ENCODE measurements at regions not wholly inside any gene's neighbourhood (a gene's known extent, or its start where the extent isn't known, plus 50 kb on each side); places are given as distances from the start of the nearest gene placed in this dataset.
"Not testable (repeated sequence)": the region's sequence is repeated elsewhere in the genome, so short reads cannot be mapped to it uniquely, and the experiment has no call there.

- no peak for DNase-seq
These were observed 479.8 kb upstream of the IMPG1 start for GRCh38 chr6:76552268-76552667.

- DNase-seq, result no peak
These were observed 461.2 kb upstream of the IMPG1 start for GRCh38 chr6:76533661-76534060.

GRCh38 chr6:76532647-76533046 lies 460.2 kb upstream of the IMPG1 start:
- DNase-seq, result no peak

GRCh38 chr6:76518443-76518842 lies 446.0 kb upstream of the IMPG1 start:
- DNase-seq, result no peak

GRCh38 chr6:76516924-76517323 lies 444.5 kb upstream of the IMPG1 start:
- DNase-seq, result no peak

- no peak for DNase-seq
These were observed 438.0 kb upstream of the IMPG1 start for GRCh38 chr6:76510489-76510888.

- DNase-seq, result no peak
These were observed 436.9 kb upstream of the IMPG1 start for GRCh38 chr6:76509397-76509796.

GRCh38 chr6:76506808-76507207 lies 434.3 kb upstream of the IMPG1 start:
- DNase-seq, result peak; percentile 78 to 83

- no peak for DNase-seq
These were observed 423.4 kb upstream of the IMPG1 start for GRCh38 chr6:76495909-76496308.

- not testable (repeated sequence) for DNase-seq
These were observed 418.9 kb upstream of the IMPG1 start for GRCh38 chr6:76491376-76491775.

GRCh38 chr6:76490456-76490855 lies 418.0 kb upstream of the IMPG1 start:
- no peak for DNase-seq

- DNase-seq, result no peak
These were observed 408.6 kb upstream of the IMPG1 start for GRCh38 chr6:76481101-76481500.

- DNase-seq, result peak in 1 of 2 donors; percentile 8
These were observed 400.4 kb upstream of the IMPG1 start for GRCh38 chr6:76472858-76473257.

GRCh38 chr6:76466286-76466685 lies 393.8 kb upstream of the IMPG1 start:
- no peak for DNase-seq

- DNase-seq, result no peak
These were observed 392.9 kb upstream of the IMPG1 start for GRCh38 chr6:76465410-76465809.

- DNase-seq, result no peak
These were observed 380.8 kb upstream of the IMPG1 start for GRCh38 chr6:76453270-76453669.

- DNase-seq, result no peak
These were observed 379.7 kb upstream of the IMPG1 start for GRCh38 chr6:76451926-76452709.

- DNase-seq, result no peak
These were observed 375.6 kb upstream of the IMPG1 start for GRCh38 chr6:76448109-76448508.

- DNase-seq, result no peak
These were observed 369.4 kb upstream of the IMPG1 start for GRCh38 chr6:76441875-76442274.

- no peak for DNase-seq
These were observed 367.3 kb upstream of the IMPG1 start for GRCh38 chr6:76439811-76440210.

- DNase-seq, result no peak
These were observed 366.3 kb upstream of the IMPG1 start for GRCh38 chr6:76438768-76439167.

GRCh38 chr6:76435174-76435573 lies 362.7 kb upstream of the IMPG1 start:
- DNase-seq, result no peak

GRCh38 chr6:76422511-76423213 lies 350.2 kb upstream of the IMPG1 start:
- DNase-seq, result no peak

- no peak for DNase-seq
These were observed 347.6 kb upstream of the IMPG1 start for GRCh38 chr6:76420094-76420493.
